H9 (cell line): ENCODE measurements at regions not wholly inside any gene's neighbourhood (a gene's known extent, or its start where the extent isn't known, plus 50 kb on each side); places are given as distances from the start of the nearest gene placed in this dataset.
"Not testable (repeated sequence)": the region's sequence is repeated elsewhere in the genome, so short reads cannot be mapped to it uniquely, and the experiment has no call there.

ENCODE experiments used
- DNase-seq: peaks from one replicate; pipeline ENCODE4 v3.0.0-alpha.2; 2017
- H2AFZ ChIP-seq: one replicate; pipeline ENCODE4 v1.6.1; 2013; ENCODE audit warnings: mild to moderate bottlenecking, low read length, control low read depth, moderate library complexity
- H2AK5ac ChIP-seq: 2 replicates; pipeline ENCODE4 v1.6.1; 2013; ENCODE audit warnings: low read length, control low read depth, mixed read lengths; ENCODE audit not compliant: insufficient read length
- H2BK120ac ChIP-seq: one replicate; pipeline ENCODE4 v1.6.1; 2013; ENCODE audit warnings: low read depth, mild to moderate bottlenecking, low read length, control low read depth, inconsistent platforms; ENCODE audit not compliant: poor library complexity, severe bottlenecking
- H2BK12ac ChIP-seq: 2 replicates; pipeline ENCODE4 v1.6.1; 2013; ENCODE audit warnings: low read length, control low read depth, mixed read lengths, low read depth; ENCODE audit not compliant: insufficient read length
- H2BK15ac ChIP-seq: 2 replicates; pipeline ENCODE4 v1.6.1; 2013; ENCODE audit warnings: low read depth, low read length, control low read depth
- H2BK20ac ChIP-seq: one replicate; pipeline ENCODE4 v1.6.1; 2013; ENCODE audit warnings: low read depth, mild to moderate bottlenecking, low read length, control low read depth, inconsistent platforms; ENCODE audit not compliant: poor library complexity, severe bottlenecking
- H2BK5ac ChIP-seq: 2 replicates; pipeline ENCODE4 v1.6.1; 2013; ENCODE audit warnings: low read length, control low read depth, mixed read lengths; ENCODE audit not compliant: insufficient read length
- H3K14ac ChIP-seq: 2 replicates; pipeline ENCODE4 v1.6.1; 2013; ENCODE audit warnings: low read length, control low read depth; ENCODE audit not compliant: insufficient read depth
- H3K18ac ChIP-seq: 2 replicates; pipeline ENCODE4 v1.6.1; 2013; ENCODE audit warnings: low read depth, mild to moderate bottlenecking, mixed read lengths, low read length, control low read depth; ENCODE audit not compliant: insufficient read length
- H3K23ac ChIP-seq: 2 replicates; pipeline ENCODE4 v1.6.1; 2013; ENCODE audit warnings: low read length, control low read depth, mixed read lengths, low read depth; ENCODE audit not compliant: insufficient read length
- H3K23me2 ChIP-seq: 2 replicates; pipeline ENCODE4 v1.6.1; 2013; ENCODE audit warnings: low read depth, mild to moderate bottlenecking, mixed read lengths, low read length, control low read depth; ENCODE audit not compliant: insufficient read length, poor library complexity, severe bottlenecking
- H3K27ac ChIP-seq: 2 replicates; pipeline ENCODE4 v1.5.1; 2013; ENCODE audit warnings: low read length, control low read depth, mixed read lengths, low read depth; ENCODE audit not compliant: insufficient read length
- H3K27me3 ChIP-seq: 2 replicates; pipeline ENCODE4 v1.6.1; 2013; ENCODE audit warnings: low read length, control low read depth, inconsistent platforms; ENCODE audit not compliant: insufficient read depth
- H3K4ac ChIP-seq: 2 replicates; pipeline ENCODE4 v1.6.1; 2013; ENCODE audit warnings: low read depth, mild to moderate bottlenecking, control low read depth, inconsistent platforms, low read length, moderate library complexity
- H3K4me1 ChIP-seq: 2 replicates; pipeline ENCODE4 v1.6.1; 2013; ENCODE audit warnings: low read length, control low read depth, inconsistent platforms; ENCODE audit not compliant: insufficient read depth
- H3K4me2 ChIP-seq: 2 replicates; pipeline ENCODE4 v1.6.1; 2013; ENCODE audit warnings: low read length, control low read depth, mixed read lengths; ENCODE audit not compliant: insufficient read length, insufficient read depth
- H3K56ac ChIP-seq: 2 replicates; pipeline ENCODE4 v1.6.1; 2013; ENCODE audit warnings: low read depth, mild to moderate bottlenecking, mixed read lengths, low read length, control low read depth; ENCODE audit not compliant: insufficient read length
- H3K79me1 ChIP-seq: 2 replicates; pipeline ENCODE4 v1.6.1; 2013; ENCODE audit warnings: low read depth, mild to moderate bottlenecking, moderate library complexity, low read length, control low read depth, inconsistent platforms; ENCODE audit not compliant: insufficient read depth, poor library complexity, severe bottlenecking
- H3K79me2 ChIP-seq: 2 replicates; pipeline ENCODE4 v1.6.1; 2013; ENCODE audit warnings: low read length, control low read depth, inconsistent platforms; ENCODE audit not compliant: insufficient read depth
- H3K9ac ChIP-seq: 2 replicates; pipeline ENCODE4 v1.6.1; 2013; ENCODE audit warnings: low read length, control low read depth, mixed read lengths; ENCODE audit not compliant: insufficient read length; ENCODE audit errors: extremely low read depth
- H3K9me3 ChIP-seq: one replicate; pipeline ENCODE4 v1.6.1; 2013; ENCODE audit warnings: low read depth, low read length, inconsistent platforms; ENCODE audit not compliant: control insufficient read depth
- H3T11ph ChIP-seq: one replicate; pipeline ENCODE4 v1.6.1; 2013; ENCODE audit warnings: mild to moderate bottlenecking, low read length, control low read depth, inconsistent platforms
- H4K20me1 ChIP-seq: one replicate; pipeline ENCODE4 v1.6.1; 2013; ENCODE audit not compliant: control insufficient read depth, insufficient read length, insufficient read depth
- H4K5ac ChIP-seq: 2 replicates; pipeline ENCODE4 v1.6.1; 2013; ENCODE audit warnings: low read depth, mild to moderate bottlenecking, mixed read lengths, low read length, control low read depth; ENCODE audit not compliant: insufficient read length
- H4K8ac ChIP-seq: replicated peaks from 2 replicates; pipeline ENCODE4 v1.6.1; 2013; ENCODE audit warnings: low read length, control low read depth, mixed read lengths, low read depth; ENCODE audit not compliant: insufficient read length
- H4K91ac ChIP-seq: 2 replicates; pipeline ENCODE4 v1.6.1; 2013; ENCODE audit warnings: low read depth, mild to moderate bottlenecking, moderate library complexity, mixed read lengths, low read length, control low read depth; ENCODE audit not compliant: insufficient read length
- H3K27ac Mint-ChIP-seq, 3 experiments: 2 replicates in 2 of 3; 3 replicates in 1 of 3; pipeline ENCODE4 v1.8.0; 2020 to 2021; ENCODE audit warnings: mixed read lengths in 3 of 3, mild to moderate bottlenecking in 1 of 3, moderate library complexity in 1 of 3
- H3K27me3 Mint-ChIP-seq: 2 replicates; pipeline ENCODE4 v1.8.0; 2021; ENCODE audit warnings: low read depth, mild to moderate bottlenecking, moderate library complexity, mixed read lengths
- H3K36me3 Mint-ChIP-seq, 3 experiments: 2 replicates in 2 of 3; 3 replicates in 1 of 3; pipeline ENCODE4 v1.8.0; 2020 to 2021; ENCODE audit warnings: low read depth in 3 of 3, mixed read lengths in 3 of 3; ENCODE audit not compliant: insufficient read depth in 1 of 3
- H3K4me1 Mint-ChIP-seq, 2 experiments: 2 replicates each; pipeline ENCODE4 v1.8.0; 2020; ENCODE audit warnings: mixed read lengths in 2 of 2
- H3K4me3 Mint-ChIP-seq, 2 experiments: 2 replicates in 1 of 2; 3 replicates in 1 of 2; pipeline ENCODE4 v1.8.0; 2020 to 2021; ENCODE audit warnings: mild to moderate bottlenecking in 2 of 2, mixed read lengths in 2 of 2, moderate library complexity in 1 of 2
- H3K9me3 Mint-ChIP-seq, 2 experiments: 2 replicates in 1 of 2; 3 replicates in 1 of 2; pipeline ENCODE4 v1.8.0; 2020; ENCODE audit warnings: mild to moderate bottlenecking in 2 of 2, mixed read lengths in 2 of 2, moderate library complexity in 1 of 2
- CTCF ChIP-seq: fragments of 200-600 bp; sonication (generic); conservative IDR thresholded peaks from 3 replicates; pipeline ENCODE4 v1.8.0; 2021; ENCODE audit warnings: antibody characterized with exemption, mild to moderate bottlenecking
- WGBS: extraction: QIAGEN DNeasy Blood & Tissue Kit; methylation state at CpG from one replicate; pipeline ENCODE4 v1.1.7; 2013; ENCODE audit warnings: missing lambda C conversion rate, low lambda C conversion rate, mixed read lengths; ENCODE audit not compliant: insufficient read length; ENCODE audit errors: extremely low coverage; 5-methylcytosine and 5-hydroxymethylcytosine counted together

- Histone ChIP-seq H2BK120ac (no peak overlapping the region), H2BK5ac (no peak overlapping the region), H2BK12ac (no peak overlapping the region), H4K8ac (no peak overlapping the region), H2BK20ac (no peak overlapping the region), H3K4me1 (no peaks in the 10 kb centered on the region), H4K91ac (no peak overlapping the region), H3K4me2 (no peak overlapping the region), H3K9me3 (no peaks in the 10 kb centered on the region), H3K23me2 (no peaks in the 10 kb centered on the region), H2AFZ (no peak overlapping the region), H3K79me1 (no peaks in the 10 kb centered on the region), H3K18ac (no peak overlapping the region), H3K23ac (no peak overlapping the region), H3K9ac (no peak overlapping the region), H3K4ac (no peak overlapping the region), H3K14ac (no peak overlapping the region), H4K5ac (no peak overlapping the region), H3T11ph (no peak overlapping the region), H2BK15ac (no peak overlapping the region), H4K20me1 (no peaks in the 10 kb centered on the region), H2AK5ac (no peak overlapping the region), H3K79me2 (no peaks in the 10 kb centered on the region), H3K56ac (no peak overlapping the region), H3K27me3 (no peaks in the 10 kb centered on the region; the same call in 1 of the 2 replicates), H3K27ac (no peak overlapping the region)
- H3K27ac Mint-ChIP-seq: no peak overlapping the region
- WGBS: no CpG with 5 or more reads among the region's 1 CpG
- no peak for DNase-seq
- H3K36me3 Mint-ChIP-seq: 0 out of 7 replicates have a peak, but pooled peaks cover 0 to 4% (median 0%) of the 10 kb centered on the region in 3 experiments
- H3K27me3 Mint-ChIP-seq: peaks cover 4% of the 10 kb centered on the region; the same call in 1 of the 2 replicates
- no peak for TF ChIP-seq CTCF
- H3K9me3 Mint-ChIP-seq: peaks cover 1 to 9% of the 10 kb centered on the region in 2 experiments; a peak in 3 of 5 replicates
- no peak overlapping the region for H3K4me3 Mint-ChIP-seq
- peaks cover 11 to 12% of the 10 kb centered on the region in 2 experiments for H3K4me1 Mint-ChIP-seq
Observed at GRCh38 chr6:150521482-150521881, 78.2 kb upstream of the PLEKHG1 start.

- H3K56ac ChIP-seq, H3K4ac ChIP-seq, H3K27me3 ChIP-seq, H3K14ac ChIP-seq, H3K27ac Mint-ChIP-seq, H3T11ph ChIP-seq, H2BK15ac ChIP-seq, DNase-seq, H3K27ac ChIP-seq, H4K8ac ChIP-seq, H3K18ac ChIP-seq, H2BK5ac ChIP-seq, H2BK12ac ChIP-seq, H3K79me1 ChIP-seq, H3K4me3 Mint-ChIP-seq, H3K23ac ChIP-seq, H3K4me2 ChIP-seq, H3K23me2 ChIP-seq, H4K91ac ChIP-seq, H2AFZ ChIP-seq, H3K4me1 ChIP-seq, H3K9ac ChIP-seq, H2BK120ac ChIP-seq, H4K5ac ChIP-seq, H3K9me3 ChIP-seq, H2BK20ac ChIP-seq, H2AK5ac ChIP-seq, H3K79me2 ChIP-seq, H3K36me3 Mint-ChIP-seq, H4K20me1 ChIP-seq: not testable (repeated sequence)
- no CpG with 5 or more reads among the region's 3 CpGs for WGBS
- peaks cover 7 to 13% of the 10 kb centered on the region in 2 experiments; a peak in 4 of 5 replicates for H3K9me3 Mint-ChIP-seq
- H3K27me3 Mint-ChIP-seq: peaks cover 12% of the 10 kb centered on the region
- H3K4me1 Mint-ChIP-seq: peaks cover 13 to 17% of the 10 kb centered on the region in 2 experiments
Observed at GRCh38 chr6:150523216-150523615, 76.5 kb upstream of the PLEKHG1 start.
